Karpas-422 (cell line): ENCODE measurements at regions not wholly inside any gene's neighbourhood (a gene's known extent, or its start where the extent isn't known, plus 50 kb on each side); places are given as distances from the start of the nearest gene placed in this dataset.

Experiments used
- DNase-seq: peaks from one replicate; pipeline ENCODE4 v3.0.0-alpha.2; 2015
- H2AFZ ChIP-seq: fragments of 200-600 bp; sonication (generic); 2 replicates; pipeline ENCODE4 v1.6.1; 2014; ENCODE audit warnings: antibody characterized with exemption, low read length, mixed read lengths
- H3K27ac ChIP-seq: fragments of 200-600 bp; sonication (generic); 2 replicates; pipeline ENCODE4 v1.5.1; 2014; ENCODE audit warnings: mild to moderate bottlenecking, low read length, moderate library complexity
- H3K27me3 ChIP-seq: fragments of 200-600 bp; sonication (generic); 2 replicates; pipeline ENCODE4 v1.6.1; 2014; ENCODE audit warnings: low read length, mixed read lengths
- H3K36me3 ChIP-seq: fragments of 200-600 bp; sonication (generic); 2 replicates; pipeline ENCODE4 v1.6.1; 2014; ENCODE audit warnings: low read length, mixed read lengths; ENCODE audit not compliant: insufficient read depth
- H3K4me1 ChIP-seq: fragments of 200-600 bp; sonication (generic); 2 replicates; pipeline ENCODE4 v1.6.1; 2014; ENCODE audit warnings: mild to moderate bottlenecking, low read length, mixed read lengths
- H3K4me2 ChIP-seq: fragments of 200-600 bp; sonication (generic); 2 replicates; pipeline ENCODE4 v1.6.1; 2014; ENCODE audit warnings: low read length, low read depth, mild to moderate bottlenecking; ENCODE audit not compliant: poor library complexity, severe bottlenecking
- H3K4me3 ChIP-seq: fragments of 200-600 bp; sonication (generic); 2 replicates; pipeline ENCODE4 v1.5.1; 2014; ENCODE audit warnings: mild to moderate bottlenecking, antibody characterized with exemption, low read length, mixed read lengths
- H3K79me2 ChIP-seq: fragments of 200-600 bp; sonication (generic); 2 replicates; pipeline ENCODE4 v1.6.1; 2014; ENCODE audit warnings: mild to moderate bottlenecking, low read length, mixed read lengths
- H3K9ac ChIP-seq: fragments of 200-600 bp; sonication (generic); 2 replicates; pipeline ENCODE4 v1.6.0; 2014; ENCODE audit warnings: low read length
- H3K9me2 ChIP-seq: fragments of 200-600 bp; sonication (generic), shearing (Covaris generic); replicated peaks from 2 replicates; pipeline ENCODE4 v1.6.0; 2014; ENCODE audit warnings: mild to moderate bottlenecking, low read length, moderate library complexity; ENCODE audit not compliant: insufficient read depth
- H3K9me3 ChIP-seq: fragments of 300-700, 200-600 bp; sonication (generic); 2 replicates; pipeline ENCODE4 v1.6.1; 2014; ENCODE audit warnings: low read length, mixed read lengths
- H4K20me1 ChIP-seq: fragments of 200-600 bp; sonication (generic); 2 replicates; pipeline ENCODE4 v1.6.1; 2014; ENCODE audit warnings: mild to moderate bottlenecking, antibody characterized with exemption, low read length, low read depth; ENCODE audit not compliant: insufficient read depth

GRCh38 chr6:90739802-90740201 is 152.9 kb upstream of the MAP3K7 start:
- H3K27ac ChIP-seq, result no peak overlapping the region
- H3K9ac ChIP-seq, result no peak overlapping the region
- DNase-seq, result no peak
- no peaks in the 10 kb centered on the region for H3K9me2 ChIP-seq
- H3K27me3 ChIP-seq, result no peaks in the 10 kb centered on the region; the same call in 1 of the 2 replicates
- no peaks in the 10 kb centered on the region for H3K79me2 ChIP-seq
- H3K4me1 ChIP-seq, result no peaks in the 10 kb centered on the region
- no peaks in the 10 kb centered on the region for H4K20me1 ChIP-seq
- H3K36me3 ChIP-seq, result no peaks in the 10 kb centered on the region
- H3K4me2 ChIP-seq, result no peak overlapping the region
- H3K4me3 ChIP-seq, result no peak overlapping the region
- H3K9me3 ChIP-seq, result no peaks in the 10 kb centered on the region
- H2AFZ ChIP-seq, result no peak overlapping the region

GRCh38 chr6:90739339-90739738 is 152.5 kb upstream of the MAP3K7 start:
- Histone ChIP-seq H3K4me1 (no peaks in the 10 kb centered on the region), H3K4me2 (no peak overlapping the region), H3K36me3 (no peaks in the 10 kb centered on the region), H3K9me3 (no peaks in the 10 kb centered on the region), H2AFZ (no peak overlapping the region), H3K4me3 (no peak overlapping the region), H3K27ac (no peak overlapping the region), H3K27me3 (no peaks in the 10 kb centered on the region; the same call in 1 of the 2 replicates), H3K79me2 (no peaks in the 10 kb centered on the region), H3K9me2 (no peaks in the 10 kb centered on the region), H3K9ac (no peak overlapping the region), H4K20me1 (no peaks in the 10 kb centered on the region)
- DNase-seq, result no peak

GRCh38 chr6:90730151-90730673 is 143.3 kb upstream of the MAP3K7 start:
- DNase-seq, result no peak
- Histone ChIP-seq H3K9me2 (no peaks in the 10 kb centered on the region), H3K9me3 (no peaks in the 10 kb centered on the region), H3K27ac (no peak overlapping the region), H3K36me3 (no peaks in the 10 kb centered on the region), H3K79me2 (no peaks in the 10 kb centered on the region), H3K4me1 (no peaks in the 10 kb centered on the region), H4K20me1 (no peaks in the 10 kb centered on the region), H3K4me2 (no peak overlapping the region), H3K27me3 (no peaks in the 10 kb centered on the region), H3K4me3 (no peak overlapping the region), H3K9ac (no peak overlapping the region), H2AFZ (no peak overlapping the region)

GRCh38 chr6:90729057-90729456 is 142.2 kb upstream of the MAP3K7 start:
- no peak overlapping the region for H3K4me3 ChIP-seq
- no peak for DNase-seq
- H3K79me2 ChIP-seq, result no peaks in the 10 kb centered on the region
- H4K20me1 ChIP-seq, result no peaks in the 10 kb centered on the region
- no peaks in the 10 kb centered on the region for H3K36me3 ChIP-seq
- no peak overlapping the region for H3K4me2 ChIP-seq
- no peak overlapping the region for H3K27ac ChIP-seq
- no peaks in the 10 kb centered on the region for H3K4me1 ChIP-seq
- no peak overlapping the region for H3K9ac ChIP-seq
- no peaks in the 10 kb centered on the region for H3K27me3 ChIP-seq
- H3K9me2 ChIP-seq, result no peaks in the 10 kb centered on the region
- H2AFZ ChIP-seq, result no peak overlapping the region
- H3K9me3 ChIP-seq, result no peaks in the 10 kb centered on the region

GRCh38 chr6:90722648-90723047 is 135.8 kb upstream of the MAP3K7 start:
- Histone ChIP-seq H3K79me2 (no peaks in the 10 kb centered on the region), H3K27me3 (no peaks in the 10 kb centered on the region), H3K36me3 (no peaks in the 10 kb centered on the region), H3K4me1 (no peaks in the 10 kb centered on the region), H3K4me3 (no peak overlapping the region), H3K9ac (no peak overlapping the region), H3K4me2 (no peak overlapping the region), H3K9me2 (no peaks in the 10 kb centered on the region), H2AFZ (no peak overlapping the region), H3K27ac (no peak overlapping the region), H3K9me3 (no peaks in the 10 kb centered on the region), H4K20me1 (no peaks in the 10 kb centered on the region)
- no peak for DNase-seq

GRCh38 chr6:90720404-90720803 is 133.5 kb upstream of the MAP3K7 start:
- Histone ChIP-seq H2AFZ (no peak overlapping the region), H3K79me2 (no peaks in the 10 kb centered on the region), H3K36me3 (no peaks in the 10 kb centered on the region), H3K4me1 (no peaks in the 10 kb centered on the region), H3K27ac (no peak overlapping the region), H3K4me2 (no peak overlapping the region), H3K9ac (no peak overlapping the region), H3K4me3 (no peak overlapping the region), H3K27me3 (no peaks in the 10 kb centered on the region), H4K20me1 (no peaks in the 10 kb centered on the region), H3K9me2 (no peaks in the 10 kb centered on the region), H3K9me3 (no peaks in the 10 kb centered on the region)
- DNase-seq, result no peak

GRCh38 chr6:90719321-90720195 is 132.7 kb upstream of the MAP3K7 start:
- H3K4me3 ChIP-seq, result no peak overlapping the region
- no peaks in the 10 kb centered on the region for H3K9me3 ChIP-seq
- no peak overlapping the region for H3K4me2 ChIP-seq
- H3K36me3 ChIP-seq, result no peaks in the 10 kb centered on the region
- no peaks in the 10 kb centered on the region for H3K4me1 ChIP-seq
- no peaks in the 10 kb centered on the region for H3K9me2 ChIP-seq
- H3K27me3 ChIP-seq, result no peaks in the 10 kb centered on the region
- H4K20me1 ChIP-seq, result no peaks in the 10 kb centered on the region
- no peak overlapping the region for H3K27ac ChIP-seq
- H2AFZ ChIP-seq, result no peak overlapping the region
- no peak overlapping the region for H3K9ac ChIP-seq
- no peak for DNase-seq
- H3K79me2 ChIP-seq, result no peaks in the 10 kb centered on the region

GRCh38 chr6:90716376-90716775 is 129.5 kb upstream of the MAP3K7 start:
- Histone ChIP-seq H3K9ac (no peak overlapping the region), H3K36me3 (no peaks in the 10 kb centered on the region), H2AFZ (no peak overlapping the region), H3K4me3 (no peak overlapping the region), H3K27me3 (no peaks in the 10 kb centered on the region), H3K9me3 (no peaks in the 10 kb centered on the region), H3K27ac (no peak overlapping the region), H3K4me2 (no peak overlapping the region), H3K4me1 (no peaks in the 10 kb centered on the region), H3K9me2 (no peaks in the 10 kb centered on the region), H4K20me1 (no peaks in the 10 kb centered on the region), H3K79me2 (no peaks in the 10 kb centered on the region)
- no peak for DNase-seq
